CD4-positive, alpha-beta T cell treated with Interleukin-15 for 4 hours (primary cell): ENCODE measurements at regions not wholly inside any gene's neighbourhood (a gene's known extent, or its start where the extent isn't known, plus 50 kb on each side); places are given as distances from the start of the nearest gene placed in this dataset.
"Not testable (repeated sequence)": the region's sequence is repeated elsewhere in the genome, so short reads cannot be mapped to it uniquely, and the experiment has no call there.

Experiments used
- DNase-seq: peaks from one replicate; pipeline ENCODE4 v3.0.0-alpha.2; 2020; ENCODE audit warnings: low spot score

DNA sequence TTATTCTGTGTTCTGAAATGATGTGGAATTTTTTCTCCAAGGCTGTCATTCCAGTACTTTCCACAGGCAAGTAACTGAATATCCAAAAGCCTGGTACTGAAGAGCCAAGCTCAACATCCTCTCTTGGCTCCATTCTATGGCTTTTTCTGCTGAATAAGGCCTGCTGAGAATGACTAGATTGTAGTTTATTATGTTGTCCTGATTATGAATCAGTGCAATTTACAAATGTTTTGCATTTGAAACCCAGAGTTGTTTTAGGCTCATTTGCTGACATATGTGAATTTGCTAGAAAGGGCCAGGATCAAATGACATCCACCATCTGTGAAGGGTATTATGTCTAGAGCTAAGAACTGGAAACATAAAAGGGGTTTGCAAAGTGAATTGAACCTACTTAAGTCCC is 596.6 kb downstream of the KCTD12 start:
- DNase-seq = no peak

DNA sequence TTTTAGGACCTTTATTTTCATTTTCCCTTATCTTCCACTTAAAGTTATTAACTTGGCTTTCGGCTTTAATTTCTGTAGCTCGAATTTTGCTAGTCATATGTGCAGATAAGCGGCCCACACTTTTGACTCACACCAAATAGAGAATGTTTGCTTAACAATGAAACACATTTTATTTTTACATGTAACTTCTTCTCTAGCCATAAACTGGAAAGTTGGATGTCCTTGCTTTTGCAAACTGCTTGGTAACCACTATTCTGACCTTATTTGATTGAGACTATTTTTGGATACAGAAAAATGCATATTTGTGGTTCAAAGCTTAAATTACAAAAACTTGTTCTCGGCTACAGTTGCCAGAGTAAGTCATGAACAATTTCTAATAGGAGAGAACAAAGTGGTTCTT is 600.0 kb downstream of the KCTD12 start:
- DNase-seq = no peak

DNA sequence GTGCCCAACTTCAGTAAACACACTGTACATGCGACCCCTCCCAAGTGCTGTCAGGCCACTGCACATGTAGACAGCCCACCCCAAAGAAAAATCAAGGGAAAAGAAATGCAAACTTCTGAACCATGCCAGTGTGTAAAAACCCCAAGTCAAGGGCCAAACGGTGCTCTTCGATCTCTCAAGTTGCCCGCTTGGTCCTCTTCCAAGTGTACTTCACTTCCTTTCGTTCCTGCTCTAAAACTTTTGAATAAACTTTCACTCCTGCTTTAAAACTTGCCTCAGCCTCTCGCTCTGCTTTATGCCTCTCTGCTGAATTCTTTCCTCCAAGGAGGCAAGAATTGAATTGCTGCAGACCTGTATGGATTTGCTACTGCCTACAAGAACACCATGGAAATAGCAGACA is 600.7 kb downstream of the KCTD12 start:
- DNase-seq = no peak

DNA sequence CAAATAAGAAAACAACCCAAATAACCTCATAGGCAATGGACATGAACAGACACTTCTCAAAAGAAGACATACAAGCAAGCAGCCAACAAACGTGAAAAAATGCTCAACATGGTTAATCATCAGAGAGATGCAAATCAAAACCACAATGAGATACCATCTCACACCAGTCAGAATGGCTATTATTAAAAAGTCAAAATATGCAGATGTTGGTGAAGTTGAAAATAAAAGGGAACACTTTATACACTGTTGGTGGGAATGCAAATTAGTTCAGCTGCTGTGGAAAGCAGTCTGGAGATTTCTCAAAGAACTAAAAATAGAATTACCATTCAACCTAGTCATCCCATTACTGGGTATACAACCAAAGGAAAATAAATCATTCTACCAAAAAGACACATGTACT is 606.4 kb downstream of the KCTD12 start:
- DNase-seq = not testable (repeated sequence)

DNA sequence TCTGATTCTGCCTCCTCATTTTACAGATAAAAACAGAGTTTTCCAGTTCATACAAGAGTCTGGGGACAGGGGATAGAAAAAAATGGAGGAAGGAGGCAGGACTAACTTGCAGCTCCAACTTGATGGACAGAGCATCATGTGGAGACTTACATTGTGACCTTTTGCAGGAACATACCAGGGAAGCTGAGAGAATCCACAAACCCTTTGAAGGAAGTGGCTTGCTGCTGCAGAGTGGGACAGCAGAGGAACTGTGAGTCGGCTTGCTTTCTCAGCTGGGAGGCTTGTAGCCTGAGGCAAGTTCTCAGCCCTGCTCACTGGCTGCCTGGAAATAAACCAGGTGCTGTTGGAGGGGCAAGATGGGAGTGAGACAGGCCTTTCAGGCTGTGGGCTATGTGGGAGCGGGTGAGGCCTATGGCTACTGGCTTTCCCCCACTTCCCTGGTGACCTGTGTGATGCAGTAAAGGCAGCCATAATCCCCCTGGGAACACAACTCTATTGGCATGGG is 614.4 kb downstream of the KCTD12 start:
- no peak for DNase-seq

DNA sequence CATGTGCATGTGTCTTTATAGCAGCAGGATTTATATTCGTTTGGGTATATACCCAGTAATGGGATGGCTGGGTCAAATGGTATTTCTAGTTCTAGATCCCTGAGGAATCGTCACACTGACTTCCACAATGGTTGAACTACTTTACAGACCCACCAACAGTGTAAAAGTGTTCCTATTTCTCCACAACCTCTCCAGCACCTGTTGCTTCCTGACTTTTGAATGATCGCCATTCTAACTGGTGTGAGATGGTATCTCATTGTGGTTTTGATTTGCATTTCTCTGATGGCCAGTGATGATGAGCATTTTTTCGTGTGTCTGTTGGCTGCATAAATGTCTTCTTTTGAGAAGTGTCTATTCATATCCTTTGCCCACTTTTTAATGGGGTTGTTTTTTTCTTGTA is 617.9 kb downstream of the KCTD12 start:
- DNase-seq = not testable (repeated sequence)

DNA sequence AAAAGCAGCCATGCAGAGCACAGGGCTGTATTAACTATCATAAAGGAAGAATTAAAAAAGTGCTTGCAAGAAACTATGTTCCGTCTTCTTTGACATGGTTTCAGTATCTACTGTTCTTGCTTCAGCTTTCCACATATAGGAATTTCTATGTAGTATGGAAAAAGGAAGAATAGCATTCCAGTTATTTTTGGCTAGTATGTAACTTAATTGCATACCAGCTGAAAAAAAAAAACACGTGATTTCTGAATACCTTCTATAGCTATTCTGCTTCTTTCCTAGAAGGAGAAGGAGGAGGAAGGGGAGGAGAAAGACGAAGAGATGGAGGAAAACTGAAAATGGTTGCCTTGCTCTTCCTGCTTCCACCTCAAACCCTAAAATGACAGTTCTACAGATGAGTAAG is 619.0 kb downstream of the KCTD12 start:
- no peak for DNase-seq

DNA sequence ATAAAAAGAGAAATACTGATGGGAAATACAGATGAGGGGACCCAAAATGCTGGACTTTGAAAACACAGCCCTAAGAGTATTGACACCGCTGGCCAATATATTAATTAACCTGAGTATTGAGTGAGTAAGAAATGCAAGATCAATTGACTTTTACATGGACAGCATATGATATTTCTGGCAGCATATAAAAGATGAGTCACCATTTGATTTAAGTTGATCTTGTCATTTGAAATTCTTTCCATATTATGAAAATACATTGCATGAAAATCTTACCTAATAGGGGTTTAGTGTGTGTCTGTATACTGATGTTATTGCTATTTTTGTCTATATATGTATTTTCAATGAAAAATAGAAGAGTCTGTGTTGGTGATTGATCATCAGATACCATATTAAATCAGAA is 619.6 kb downstream of the KCTD12 start:
- no peak for DNase-seq

DNA sequence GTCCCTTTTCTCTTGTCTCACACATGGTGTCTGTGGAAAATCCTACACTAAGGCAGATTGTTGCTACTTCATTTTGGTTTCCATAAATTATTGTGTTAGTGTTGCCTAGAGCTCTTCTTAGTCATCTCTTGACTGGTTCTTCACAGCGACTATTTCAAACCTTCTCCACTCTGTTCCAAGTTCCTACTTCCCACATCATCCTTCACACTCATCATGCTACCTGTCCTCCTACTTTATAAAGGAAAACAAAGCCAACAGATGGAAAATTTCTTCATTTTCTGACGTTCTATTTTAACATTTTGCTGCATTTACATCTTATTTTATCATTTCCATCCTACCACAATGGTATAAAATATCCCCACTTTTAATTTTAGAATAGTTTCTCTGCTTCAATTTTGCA is 614.1 kb downstream of the LMO7 start:
- no peak for DNase-seq

DNA sequence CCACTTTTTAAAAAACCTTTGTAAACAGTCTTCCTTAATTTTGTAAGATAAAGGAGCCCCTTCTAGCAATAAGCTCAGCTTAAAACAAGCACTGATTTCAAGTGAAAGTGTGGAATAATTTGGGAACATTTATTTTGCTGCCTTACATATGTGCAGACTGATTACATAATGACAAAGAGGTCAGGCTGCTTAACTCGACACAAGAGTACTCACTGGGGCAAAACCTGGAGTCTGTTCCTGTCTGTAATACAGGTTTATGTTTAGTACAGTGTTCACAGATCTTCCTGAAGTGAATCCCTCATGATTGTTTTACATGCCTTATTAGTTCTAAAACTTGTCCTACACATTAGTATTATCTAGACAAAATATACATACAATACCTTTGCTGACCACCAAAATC is 609.8 kb downstream of the LMO7 start:
- no peak for DNase-seq

DNA sequence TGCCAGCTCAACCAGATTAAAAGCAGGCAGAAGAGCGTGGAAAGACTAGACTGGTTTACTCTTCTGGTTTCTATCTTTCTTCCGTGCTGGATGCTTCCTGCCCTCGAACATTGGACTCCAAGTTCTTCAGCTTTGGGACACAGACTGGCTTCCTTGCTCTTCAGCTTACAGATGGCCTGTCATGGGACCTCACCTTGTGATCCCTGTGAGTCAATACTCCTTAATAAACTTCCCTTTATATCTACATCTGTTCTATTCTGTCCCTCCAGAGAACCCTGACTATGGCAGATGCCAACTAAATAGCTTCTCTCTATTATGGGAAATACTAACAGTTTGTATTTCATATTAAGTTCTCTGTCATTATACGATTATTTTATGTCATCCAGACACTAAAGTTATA is 609.1 kb downstream of the LMO7 start:
- no peak for DNase-seq

DNA sequence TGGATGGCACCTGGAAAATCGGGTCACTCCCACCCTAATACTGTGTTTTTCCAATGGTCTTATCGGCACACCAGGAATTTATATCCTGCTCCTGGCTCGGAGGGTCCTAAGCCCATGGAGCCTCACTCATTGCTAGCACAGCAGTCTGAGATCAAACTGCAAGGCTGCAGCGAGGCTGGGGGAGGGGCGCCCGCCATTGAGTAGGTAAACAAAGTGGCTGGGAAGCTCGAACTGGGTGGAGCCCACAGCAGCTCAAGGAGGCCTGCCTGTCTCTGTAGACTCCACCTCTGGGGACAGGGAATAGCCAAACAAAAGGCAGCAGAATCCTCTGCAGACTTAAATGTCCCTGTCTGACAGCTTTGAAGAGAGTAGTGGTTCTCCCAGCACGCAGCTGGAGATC is 607.0 kb downstream of the LMO7 start:
- DNase-seq = not testable (repeated sequence)

DNA sequence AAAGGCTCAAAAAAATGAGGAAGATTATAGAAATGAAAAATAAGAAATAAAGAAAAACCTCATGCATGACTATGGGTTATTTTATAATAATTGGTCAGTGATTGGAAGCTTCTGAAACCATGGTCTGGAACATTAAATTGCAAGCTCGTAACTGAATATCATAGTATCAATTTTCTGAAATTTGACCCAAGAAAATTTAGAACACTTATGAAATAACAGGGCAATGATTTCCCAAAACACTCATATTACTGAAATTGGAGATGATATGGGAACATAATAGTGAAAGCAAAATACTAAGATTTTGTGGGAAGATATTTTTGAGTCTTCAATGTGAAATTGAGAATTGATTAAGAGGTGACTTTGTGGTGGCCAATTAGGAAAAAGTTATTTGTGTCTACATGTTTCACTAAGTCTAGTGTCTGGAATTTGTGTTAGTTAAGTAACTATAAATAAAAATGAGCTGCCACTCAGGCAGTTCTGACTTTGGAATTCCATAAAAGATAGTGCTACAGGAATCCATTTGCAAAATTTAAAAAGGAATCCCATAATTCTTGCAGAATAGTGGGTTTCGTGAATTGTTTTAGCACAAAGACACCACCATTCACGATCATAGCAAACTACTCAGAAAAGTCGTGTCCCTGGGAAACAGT is 603.0 kb downstream of the LMO7 start:
- no peak for DNase-seq

DNA sequence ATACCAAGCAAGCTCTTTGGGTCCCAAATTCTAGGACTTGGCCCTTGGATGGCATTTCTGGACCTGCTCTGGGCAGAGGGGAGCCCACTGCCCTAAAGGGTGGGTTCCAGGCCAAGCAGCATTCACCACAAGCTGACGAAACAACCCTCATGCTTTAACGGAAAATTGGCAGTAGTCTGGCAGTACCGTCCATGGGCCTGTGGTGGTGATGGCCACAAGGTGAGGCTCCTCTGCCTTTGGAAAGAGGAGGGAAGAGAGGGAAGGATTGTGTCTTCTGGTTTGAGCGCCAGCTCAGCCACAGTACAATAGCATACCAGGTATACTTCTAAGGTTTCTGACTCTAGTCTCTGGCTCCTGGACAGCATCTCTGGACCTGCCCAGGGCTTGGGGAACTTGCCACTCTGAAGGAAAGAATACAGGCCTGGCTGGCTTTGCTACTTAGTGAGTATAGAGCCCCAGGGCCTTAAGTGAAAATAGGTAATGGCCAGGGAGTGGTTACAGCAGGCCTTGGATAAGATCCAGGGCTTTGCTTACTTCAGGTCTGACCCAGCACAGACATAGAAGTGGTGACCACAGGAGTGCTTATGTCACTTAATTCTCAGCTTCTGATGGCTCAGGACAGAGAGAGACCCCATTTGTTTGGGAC is 595.5 kb downstream of the LMO7 start:
- no peak for DNase-seq

DNA sequence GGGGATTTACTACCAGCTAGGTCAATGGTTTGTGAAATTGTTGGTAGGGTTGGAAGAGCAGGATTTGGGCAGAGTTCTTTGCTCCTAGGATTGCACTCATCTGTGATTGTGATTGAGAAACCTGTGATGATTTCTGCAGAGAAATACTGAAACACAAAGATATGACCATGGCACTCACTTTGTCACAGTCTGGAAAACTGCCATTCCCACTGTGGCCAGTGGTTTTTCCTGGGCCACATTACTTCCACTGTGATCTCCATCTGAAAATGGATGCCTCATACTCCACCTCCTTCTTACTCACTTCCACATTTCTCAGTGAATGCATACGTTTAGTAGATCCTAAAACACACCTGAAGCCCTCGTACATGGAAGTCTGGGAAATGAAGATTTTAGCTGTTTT is 593.2 kb downstream of the LMO7 start:
- no peak for DNase-seq

DNA sequence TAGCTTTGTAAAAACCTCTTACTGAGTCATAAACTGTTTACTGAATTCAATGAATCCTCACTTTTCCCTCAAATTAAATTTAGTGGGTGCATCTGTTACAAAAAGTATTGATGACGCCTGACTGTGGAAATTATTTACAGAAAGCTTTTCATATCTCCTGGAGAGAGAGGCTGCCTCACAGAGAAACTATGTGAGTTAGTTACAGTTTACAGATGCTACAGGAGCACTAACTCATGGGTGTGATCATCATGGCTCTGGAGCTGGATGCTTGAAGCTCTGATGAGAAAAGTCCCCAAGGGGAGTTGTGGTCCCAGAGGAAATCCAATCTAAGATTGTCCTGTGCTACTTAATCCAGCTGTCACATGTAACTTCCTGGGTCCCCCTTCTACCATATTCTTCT is 590.8 kb downstream of the LMO7 start:
- no peak for DNase-seq

DNA sequence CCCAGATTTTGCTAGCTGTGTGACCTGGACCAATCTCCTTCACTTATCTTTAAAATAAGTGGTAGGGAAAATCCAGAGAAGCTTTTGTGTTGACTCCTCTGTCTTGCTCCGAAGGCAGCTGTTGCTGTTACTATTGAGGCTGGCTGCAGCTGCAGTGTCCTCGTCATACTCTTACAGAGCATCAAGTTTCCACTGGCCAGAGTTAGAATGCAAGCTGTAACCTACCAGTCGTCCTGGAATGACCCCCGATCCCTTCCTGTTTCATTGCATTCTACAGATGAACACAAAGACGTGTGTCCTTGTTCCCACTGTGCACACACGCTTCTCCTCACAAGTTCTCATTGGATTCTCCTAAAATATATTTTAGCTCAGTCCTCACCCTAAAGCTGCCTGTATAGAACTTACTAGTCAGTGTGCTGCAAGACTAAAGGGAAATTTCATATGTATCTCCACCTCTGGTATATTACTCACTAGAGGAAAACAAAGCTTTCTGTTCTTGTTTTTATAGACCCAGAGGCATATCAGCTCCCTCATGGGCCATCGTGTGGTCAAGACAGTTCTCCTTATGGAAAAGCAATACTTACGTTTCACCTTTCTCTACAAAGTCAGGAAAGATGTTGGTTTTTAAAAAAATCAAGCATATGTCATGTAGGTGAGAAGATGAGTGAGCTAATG is 589.8 kb downstream of the LMO7 start:
- DNase-seq = no peak

DNA sequence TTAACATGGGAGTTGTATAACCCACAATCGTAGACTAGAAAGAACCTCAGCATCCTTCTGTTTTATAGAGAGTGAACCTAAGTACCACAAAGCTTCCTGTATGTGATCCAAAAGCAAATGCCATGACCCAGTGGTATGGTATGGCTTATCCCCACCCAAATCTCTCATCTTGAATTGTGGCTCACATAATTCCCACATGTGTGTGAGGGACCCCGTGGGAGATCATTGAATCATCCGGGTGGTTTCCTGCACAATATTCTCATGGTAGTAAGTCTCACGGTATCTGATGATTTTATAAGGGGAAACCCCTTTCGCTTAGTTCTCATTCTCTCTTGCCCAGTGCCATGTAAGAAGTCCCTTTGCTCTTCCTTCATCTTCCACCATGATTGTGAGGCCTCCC is 587.9 kb downstream of the LMO7 start:
- DNase-seq = no peak

DNA sequence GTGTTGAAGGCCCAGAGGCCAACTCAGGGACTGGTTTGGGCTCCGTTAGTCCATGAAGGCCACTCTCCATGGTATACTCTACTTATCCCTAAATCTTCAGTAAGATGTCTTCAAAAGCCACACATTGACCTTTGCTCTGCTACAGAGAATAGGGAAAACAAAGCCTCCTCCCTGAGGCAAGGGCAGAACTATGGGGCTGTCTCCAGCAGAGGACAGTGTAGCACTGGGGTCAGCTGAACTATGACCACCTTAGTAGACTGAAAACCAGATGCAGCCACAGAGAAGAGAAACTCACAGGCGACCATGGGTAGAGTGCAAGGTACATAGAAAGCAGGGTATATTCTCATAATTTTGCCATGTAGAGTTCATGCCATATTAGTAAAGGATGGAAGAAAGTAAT is 587.4 kb downstream of the LMO7 start:
- no peak for DNase-seq

DNA sequence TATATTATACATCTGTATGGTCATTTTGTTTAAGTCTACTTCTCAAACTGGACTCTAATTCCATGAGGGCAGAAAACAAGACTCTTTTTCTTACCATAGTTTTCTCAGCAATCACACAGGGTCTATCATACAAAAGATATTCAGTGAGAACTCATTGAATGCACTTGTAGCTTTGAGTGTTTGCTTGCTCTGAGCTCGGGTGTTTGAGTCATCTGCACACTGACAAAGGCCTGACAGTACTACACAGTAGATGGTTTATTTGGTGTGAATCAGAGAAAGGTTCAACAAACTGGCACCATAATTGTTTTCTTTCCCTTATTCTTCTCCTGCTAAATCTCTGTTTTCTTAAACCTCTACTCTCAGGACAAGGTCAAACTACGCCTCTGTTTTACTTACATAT is 586.4 kb downstream of the LMO7 start:
- DNase-seq = no peak

DNA sequence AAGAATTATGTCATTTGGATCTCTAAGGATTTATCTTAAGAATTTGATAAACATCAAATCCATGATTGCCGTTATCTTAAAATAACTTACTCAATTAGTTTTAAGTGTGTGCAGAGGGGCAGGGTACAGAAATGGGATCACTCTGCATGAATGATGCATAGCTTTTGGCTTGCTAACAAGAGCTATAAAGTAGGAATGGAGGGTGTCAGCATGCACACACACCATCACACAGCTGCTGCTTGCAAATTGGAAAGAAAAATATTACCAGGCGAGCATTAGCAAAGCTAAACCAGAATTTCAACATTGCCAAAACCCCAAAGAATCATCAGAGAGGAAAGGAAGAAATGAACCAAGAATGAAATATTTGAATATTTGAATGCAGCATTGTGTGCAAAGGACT is 580.6 kb downstream of the LMO7 start:
- no peak for DNase-seq

DNA sequence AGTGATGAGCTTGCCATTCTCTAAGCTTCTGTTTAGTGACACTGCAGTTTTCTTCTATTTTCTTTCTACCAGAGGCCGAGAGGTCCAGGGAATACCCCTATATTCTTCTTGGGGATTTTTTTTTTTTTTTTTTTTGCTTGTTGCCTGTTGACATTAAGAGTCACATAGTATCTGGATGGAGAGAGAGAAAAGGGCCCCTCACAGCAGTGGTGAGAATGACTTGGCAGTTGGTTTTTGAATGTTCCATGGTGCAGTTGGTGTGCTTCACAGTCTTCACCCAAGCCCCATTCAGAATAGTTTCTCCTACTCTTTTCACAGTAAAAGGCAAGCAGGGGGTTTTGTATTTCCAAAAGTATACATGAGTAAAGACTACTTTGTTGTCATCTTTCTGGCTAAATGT is 577.9 kb downstream of the LMO7 start:
- DNase-seq = no peak

DNA sequence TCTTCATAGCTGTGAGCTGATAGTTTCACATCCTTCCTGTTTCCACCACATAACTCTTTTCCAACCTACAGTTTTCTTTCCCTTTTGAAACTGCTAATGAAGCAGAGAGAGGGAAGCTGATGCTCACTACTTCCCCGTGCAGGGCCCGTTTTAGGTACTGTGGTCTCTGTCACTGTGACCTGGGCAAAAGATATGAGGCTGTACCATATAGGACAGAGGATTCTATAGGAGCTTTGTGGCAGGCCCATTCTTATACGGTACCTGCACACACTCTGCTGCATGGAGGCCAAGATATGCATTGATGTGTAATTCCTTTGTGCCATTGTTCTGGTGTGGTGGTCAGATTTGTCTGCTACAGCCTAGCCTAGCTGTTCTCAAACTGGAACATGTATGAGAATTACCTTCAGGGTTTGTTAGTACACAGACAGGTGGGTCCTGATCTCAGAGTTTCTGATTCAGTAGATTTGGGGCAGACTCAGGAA is 577.3 kb downstream of the LMO7 start:
- DNase-seq = no peak
